ENCODE measurements at regions not wholly inside any gene's neighbourhood (a gene's known extent, or its start where the extent isn't known, plus 50 kb on each side); places are given as distances from the start of the nearest gene placed in this dataset.
"Not testable (repeated sequence)": the region's sequence is repeated elsewhere in the genome, so short reads cannot be mapped to it uniquely, and the experiment has no call there.

GRCh38 chr9:101930783-101931182 lies 192.3 kb upstream of the GRIN3A start:
- H3K4me3 ChIP-seq, result no peak overlapping the region
- H3F3A ChIP-seq (ENCODE audit: insufficient read depth, low read depth), result no peaks in the 10 kb centered on the region
- no peaks in the 10 kb centered on the region for H4K20me1 ChIP-seq (ENCODE audit: insufficient read depth)
- no TSS peak for BruUV-seq (replicated peaks)
- ChIA-PET POLR2A (ENCODE audit: unreplicated experiment) (no interaction called here), CTCF (no interaction called here)
- DNase-seq, result no peak
- no peaks in the 10 kb centered on the region for H3K79me2 ChIP-seq (ENCODE audit: low read depth)
- H3K27ac ChIP-seq, result no peak overlapping the region
- H3K9me3 ChIP-seq (ENCODE audit: insufficient read depth, low read depth), result no peaks in the 10 kb centered on the region
- H3K4me1 ChIP-seq (replicated peaks; ENCODE audit: insufficient read depth), result no peaks in the 10 kb centered on the region
- H3K36me3 ChIP-seq (ENCODE audit: low read depth), result no peaks in the 10 kb centered on the region
- TF ChIP-seq EZH2 (IDR thresholded peaks at IDR 0.05; ENCODE audit: low read depth) (no peak), CTCF (conservative IDR thresholded peaks at IDR 0.05) (no peak)
- intact Hi-C loops (cut with micrococcal nuclease; ENCODE audit: unreplicated experiment), result no loop called here
- H3K9me2 ChIP-seq (ENCODE audit: insufficient read depth), result no peaks in the 10 kb centered on the region
- H3K27me3 ChIP-seq (ENCODE audit: insufficient read depth, low read depth), result no peaks in the 10 kb centered on the region
- no peak overlapping the region for H2AFZ ChIP-seq
- H3K4me2 ChIP-seq, result no peak overlapping the region

- ChIA-PET CTCF (no interaction called here), POLR2A (ENCODE audit: unreplicated experiment) (no interaction called here)
- BruUV-seq (replicated peaks), result no TSS peak
- H3K9me3 ChIP-seq (ENCODE audit: insufficient read depth, low read depth), result no peaks in the 10 kb centered on the region
- H3K79me2 ChIP-seq (ENCODE audit: low read depth), result no peaks in the 10 kb centered on the region
- no peak for TF ChIP-seq EZH2 (IDR thresholded peaks at IDR 0.05; ENCODE audit: low read depth)
- TF ChIP-seq CTCF (conservative IDR thresholded peaks at IDR 0.05), result no peak
- no peak for DNase-seq
- H3K27me3 ChIP-seq (ENCODE audit: insufficient read depth, low read depth), result no peaks in the 10 kb centered on the region
- intact Hi-C loops (cut with micrococcal nuclease; ENCODE audit: unreplicated experiment), result no loop called here
- no peaks in the 10 kb centered on the region for H3F3A ChIP-seq (ENCODE audit: insufficient read depth, low read depth)
- no peak overlapping the region for H3K4me2 ChIP-seq
- no peaks in the 10 kb centered on the region for H3K4me1 ChIP-seq (replicated peaks; ENCODE audit: insufficient read depth)
- no peaks in the 10 kb centered on the region for H3K9me2 ChIP-seq (ENCODE audit: insufficient read depth)
- H2AFZ ChIP-seq, result no peak overlapping the region
- no peaks in the 10 kb centered on the region for H4K20me1 ChIP-seq (ENCODE audit: insufficient read depth)
- H3K4me3 ChIP-seq, result no peak overlapping the region
- H3K27ac ChIP-seq, result no peak overlapping the region
- no peaks in the 10 kb centered on the region for H3K36me3 ChIP-seq (ENCODE audit: low read depth)
These were observed 187.1 kb upstream of the GRIN3A start for GRCh38 chr9:101925498-101925897.

GRCh38 chr9:101923451-101923850 lies 185.0 kb upstream of the GRIN3A start:
- Histone ChIP-seq H3F3A (ENCODE audit: insufficient read depth, low read depth) (no peaks in the 10 kb centered on the region), H3K27me3 (ENCODE audit: insufficient read depth, low read depth) (no peaks in the 10 kb centered on the region), H3K36me3 (ENCODE audit: low read depth) (no peaks in the 10 kb centered on the region), H3K4me2 (no peak overlapping the region), H4K20me1 (ENCODE audit: insufficient read depth) (no peaks in the 10 kb centered on the region), H3K9me2 (ENCODE audit: insufficient read depth) (no peaks in the 10 kb centered on the region), H2AFZ (no peak overlapping the region), H3K4me1 (replicated peaks; ENCODE audit: insufficient read depth) (no peaks in the 10 kb centered on the region), H3K9me3 (ENCODE audit: insufficient read depth, low read depth) (no peaks in the 10 kb centered on the region), H3K79me2 (ENCODE audit: low read depth) (no peaks in the 10 kb centered on the region), H3K4me3 (no peak overlapping the region), H3K27ac (no peak overlapping the region)
- CTCF ChIA-PET, result no interaction called here
- DNase-seq, result no peak
- intact Hi-C loops (cut with micrococcal nuclease; ENCODE audit: unreplicated experiment), result no loop called here
- TF ChIP-seq CTCF (conservative IDR thresholded peaks at IDR 0.05), result no peak
- TF ChIP-seq EZH2 (IDR thresholded peaks at IDR 0.05; ENCODE audit: low read depth), result no peak
- POLR2A ChIA-PET (ENCODE audit: unreplicated experiment), result no interaction called here
- no TSS peak for BruUV-seq (replicated peaks)

DNA sequence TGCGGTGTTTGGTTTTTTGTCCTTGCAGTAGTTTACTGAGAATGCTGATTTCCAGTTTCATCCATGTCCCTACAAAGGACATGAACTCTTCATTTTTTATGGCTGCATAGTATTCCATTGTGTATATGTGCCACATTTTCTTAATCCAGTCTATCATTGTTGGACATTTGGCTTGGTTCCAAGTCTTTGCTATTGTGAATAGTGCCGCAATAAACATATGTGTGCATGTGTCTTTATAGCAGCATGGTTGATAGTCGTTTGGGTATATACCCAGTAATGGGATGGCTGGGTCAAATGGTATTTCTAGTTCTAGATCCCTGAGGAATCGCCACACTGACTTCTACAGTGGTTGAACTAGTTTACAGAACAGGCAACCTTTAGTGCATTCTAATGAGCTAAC lies 178.5 kb upstream of the GRIN3A start:
- H3K9me2 ChIP-seq (ENCODE audit: insufficient read depth); H3K4me2 ChIP-seq; H3K27me3 ChIP-seq (ENCODE audit: insufficient read depth, low read depth); CTCF ChIA-PET; H3F3A ChIP-seq (ENCODE audit: insufficient read depth, low read depth); H3K36me3 ChIP-seq (ENCODE audit: low read depth); H3K4me1 ChIP-seq (replicated peaks; ENCODE audit: insufficient read depth); H3K9me3 ChIP-seq (ENCODE audit: insufficient read depth, low read depth); DNase-seq; intact Hi-C loops (cut with micrococcal nuclease; ENCODE audit: unreplicated experiment); H3K4me3 ChIP-seq; POLR2A ChIA-PET (ENCODE audit: unreplicated experiment); H4K20me1 ChIP-seq (ENCODE audit: insufficient read depth); H3K79me2 ChIP-seq (ENCODE audit: low read depth); H3K27ac ChIP-seq; H2AFZ ChIP-seq; BruUV-seq (replicated peaks): not testable (repeated sequence)
